Endodermal cell (in vitro differentiated cells): ENCODE measurements at regions not wholly inside any gene's neighbourhood (a gene's known extent, or its start where the extent isn't known, plus 50 kb on each side); places are given as distances from the start of the nearest gene placed in this dataset.

Experiments used
- DNase-seq: peaks from one replicate; pipeline ENCODE4 v3.0.0-alpha.2; 2017
- H3K27ac ChIP-seq: 2 replicates; pipeline ENCODE4 v1.5.1; 2013; ENCODE audit warnings: mild to moderate bottlenecking, low read depth, low read length, moderate library complexity
- H3K27me3 ChIP-seq: 2 replicates; pipeline ENCODE4 v1.6.1; 2013; ENCODE audit warnings: mild to moderate bottlenecking, low read length, moderate library complexity; ENCODE audit not compliant: insufficient read depth, control insufficient read depth, poor library complexity, severe bottlenecking
- H3K36me3 ChIP-seq: 2 replicates; pipeline ENCODE4 v1.7.0; 2013; ENCODE audit warnings: mild to moderate bottlenecking, low read length, moderate library complexity; ENCODE audit not compliant: control insufficient read depth, insufficient read depth
- H3K4me1 ChIP-seq: one replicate; pipeline ENCODE4 v1.7.0; 2013; ENCODE audit warnings: low read length; ENCODE audit not compliant: control insufficient read depth, insufficient read depth
- H3K4me3 ChIP-seq: 2 replicates; pipeline ENCODE4 v1.5.1; 2013; ENCODE audit warnings: mild to moderate bottlenecking, low read length, moderate library complexity
- H3K9ac ChIP-seq: 2 replicates; pipeline ENCODE4 v1.6.1; 2013; ENCODE audit warnings: mild to moderate bottlenecking, low read length, moderate library complexity; ENCODE audit not compliant: poor library complexity, severe bottlenecking; ENCODE audit errors: extremely low read depth
- H3K9me3 ChIP-seq: 2 replicates; pipeline ENCODE4 v1.6.1; 2013; ENCODE audit warnings: mild to moderate bottlenecking, low read length, moderate library complexity; ENCODE audit not compliant: control insufficient read depth
- H3K27ac Mint-ChIP-seq: 2 replicates; pipeline ENCODE4 v1.8.0; 2020; ENCODE audit warnings: mixed read lengths
- H3K27me3 Mint-ChIP-seq: 2 replicates; pipeline ENCODE4 v1.8.0; 2021; ENCODE audit warnings: mild to moderate bottlenecking, mixed read lengths; ENCODE audit not compliant: insufficient read depth
- H3K36me3 Mint-ChIP-seq: 2 replicates; pipeline ENCODE4 v1.8.0; 2020; ENCODE audit warnings: low read depth, mixed read lengths
- H3K4me1 Mint-ChIP-seq: 2 replicates; pipeline ENCODE4 v1.8.0; 2020; ENCODE audit warnings: mixed read lengths
- H3K4me3 Mint-ChIP-seq: 2 replicates; pipeline ENCODE4 v1.8.0; 2020; ENCODE audit warnings: mild to moderate bottlenecking, moderate library complexity, mixed read lengths
- H3K9me3 Mint-ChIP-seq: 2 replicates; pipeline ENCODE4 v1.8.0; 2020; ENCODE audit warnings: mild to moderate bottlenecking, mixed read lengths
- CTCF ChIP-seq: fragments of 200-600 bp; sonication (generic); conservative IDR thresholded peaks from 2 replicates; pipeline ENCODE4 v1.5.0; 2021; ENCODE audit warnings: antibody characterized with exemption, mild to moderate bottlenecking
- WGBS, 2 experiments: methylation state at CpG; one replicate each; pipeline versions ENCODE4 v1.1.5 to v1.1.7; 2013; ENCODE audit warnings: missing lambda C conversion rate in 2 of 2, mixed read lengths in 1 of 2; ENCODE audit not compliant: insufficient coverage in 1 of 2, insufficient read length in 1 of 2; 5-methylcytosine and 5-hydroxymethylcytosine counted together

GRCh38 chr2:207289295-207290018 lies 123.7 kb upstream of the KLF7 start:
- Histone ChIP-seq H3K4me1 (peaks cover 10% of the 10 kb centered on the region), H3K9me3 (no peaks in the 10 kb centered on the region), H3K27ac (no peak overlapping the region), H3K9ac (no peak overlapping the region), H3K36me3 (no peaks in the 10 kb centered on the region), H3K4me3 (no peak overlapping the region), H3K27me3 (no peaks in the 10 kb centered on the region)
- TF ChIP-seq CTCF: no peak
- Mint-ChIP-seq H3K4me3 (no peak overlapping the region), H3K9me3 (no peaks in the 10 kb centered on the region), H3K4me1 (peaks cover 25% of the 10 kb centered on the region), H3K27me3 (no peaks in the 10 kb centered on the region), H3K36me3 (no peaks in the 10 kb centered on the region), H3K27ac (no peak overlapping the region)
- DNase-seq: no peak
- 87 to 91% methylated on average over 2 of the region's 2 CpGs for WGBS, 2 experiments

GRCh38 chr2:207290833-207291624 lies 125.3 kb upstream of the KLF7 start:
- WGBS, 2 experiments: 97 to 100% methylated on average over 2 to 3 of the region's 5 CpGs
- Mint-ChIP-seq H3K9me3 (peaks cover 2% of the 10 kb centered on the region), H3K27me3 (no peaks in the 10 kb centered on the region), H3K4me1 (peaks cover 13% of the 10 kb centered on the region), H3K36me3 (no peaks in the 10 kb centered on the region), H3K27ac (no peak overlapping the region), H3K4me3 (no peak overlapping the region)
- Histone ChIP-seq H3K4me1 (no peaks in the 10 kb centered on the region), H3K36me3 (no peaks in the 10 kb centered on the region), H3K4me3 (no peak overlapping the region), H3K27me3 (no peaks in the 10 kb centered on the region), H3K27ac (no peak overlapping the region), H3K9ac (no peak overlapping the region), H3K9me3 (peaks cover 4% of the 10 kb centered on the region)
- DNase-seq: no peak
- no peak for TF ChIP-seq CTCF

DNA sequence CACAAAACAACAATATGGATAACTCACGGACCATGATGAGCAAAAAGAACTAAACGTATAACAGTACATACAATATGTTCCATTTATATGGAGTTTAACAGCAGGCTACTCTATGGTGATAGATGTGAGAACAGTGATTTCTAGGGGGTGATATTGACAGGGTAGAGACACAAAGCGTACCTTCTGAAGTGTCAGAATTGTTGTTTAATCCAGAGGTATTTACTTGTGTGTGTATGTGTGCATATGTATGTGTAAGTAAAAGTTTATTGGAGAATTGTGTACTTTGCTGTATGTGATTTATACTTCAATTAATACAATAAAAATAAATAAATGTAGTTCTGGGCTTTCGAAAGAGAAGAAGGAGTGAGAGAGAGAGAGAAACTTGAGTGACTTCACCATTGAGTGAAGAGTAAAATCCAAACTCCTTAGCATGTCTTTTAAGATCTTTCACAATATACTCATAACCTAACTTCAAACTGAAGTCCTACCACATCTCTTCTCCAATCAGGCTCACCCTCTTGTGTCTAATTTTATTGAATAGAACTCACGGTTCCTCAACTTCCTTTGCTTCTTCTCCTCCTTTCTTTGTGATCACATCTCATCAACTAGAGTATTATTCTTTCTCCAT lies 126.0 kb upstream of the KLF7 start:
- peaks cover 4% of the 10 kb centered on the region for H3K9me3 ChIP-seq
- no peak overlapping the region for H3K9ac ChIP-seq
- no peaks in the 10 kb centered on the region for H3K27me3 ChIP-seq
- no peak overlapping the region for H3K4me3 ChIP-seq
- Mint-ChIP-seq H3K36me3 (no peaks in the 10 kb centered on the region), H3K4me3 (no peak overlapping the region), H3K27me3 (no peaks in the 10 kb centered on the region), H3K4me1 (peaks cover 18% of the 10 kb centered on the region), H3K9me3 (peaks cover 2% of the 10 kb centered on the region), H3K27ac (no peak overlapping the region)
- H3K27ac ChIP-seq: no peak overlapping the region
- TF ChIP-seq CTCF: no peak
- H3K36me3 ChIP-seq: no peaks in the 10 kb centered on the region
- DNase-seq: no peak
- 88 to 94% methylated on average over 1 to 4 of the region's 5 CpGs for WGBS, 2 experiments
- no peaks in the 10 kb centered on the region for H3K4me1 ChIP-seq
